SK-N-MC (cell line): ENCODE measurements at regions not wholly inside any gene's neighbourhood (a gene's known extent, or its start where the extent isn't known, plus 50 kb on each side); places are given as distances from the start of the nearest gene placed in this dataset.

Experiments
- DNase-seq: peaks from one replicate; pipeline ENCODE4 v3.0.0-alpha.2; 2011; ENCODE audit warnings: low read depth, low spot score
- H3K27ac ChIP-seq: fragments of 200-600 bp; sonication (generic); 2 replicates; pipeline ENCODE4 v1.5.1; 2016; ENCODE audit warnings: mixed run types
- H3K36me3 ChIP-seq: fragments of 200-600 bp; sonication (generic); 2 replicates; pipeline ENCODE4 v1.6.1; 2017; ENCODE audit warnings: antibody characterized with exemption, low read length, mixed read lengths; ENCODE audit not compliant: insufficient read depth
- H3K4me3 ChIP-seq: fragments of 200-600 bp; sonication (generic); 2 replicates; pipeline ENCODE4 v1.5.1; 2016
- H3K9ac ChIP-seq: fragments of 200-600 bp; sonication (generic); 2 replicates; pipeline ENCODE4 v1.8.0; 2017; ENCODE audit warnings: mixed run types, mixed read lengths; ENCODE audit not compliant: insufficient read length
- H3K9me3 ChIP-seq: fragments of 200-600 bp; sonication (generic); 2 replicates; pipeline ENCODE4 v1.6.1; 2017; ENCODE audit warnings: low read depth, mild to moderate bottlenecking, antibody characterized with exemption, low read length, moderate library complexity, mixed read lengths
- EZH2 ChIP-seq: fragments of 200-600 bp; sonication (generic); IDR thresholded peaks from one replicate; pipeline ENCODE4 v1.6.1; 2017; ENCODE audit warnings: antibody characterized with exemption
- FOXP2 ChIP-seq: optimal IDR thresholded peaks from 2 replicates; pipeline ENCODE3; 2011; ENCODE audit warnings: mild to moderate bottlenecking, moderate library complexity; ENCODE audit not compliant: insufficient read depth; ENCODE audit errors: extremely low read length, control extremely low read depth
- POLR2AphosphoS5 ChIP-seq: IDR thresholded peaks from 2 replicates; pipeline ENCODE4 v1.6.1; 2012; ENCODE audit warnings: mild to moderate bottlenecking, low read depth, low read length, borderline replicate concordance

DNA sequence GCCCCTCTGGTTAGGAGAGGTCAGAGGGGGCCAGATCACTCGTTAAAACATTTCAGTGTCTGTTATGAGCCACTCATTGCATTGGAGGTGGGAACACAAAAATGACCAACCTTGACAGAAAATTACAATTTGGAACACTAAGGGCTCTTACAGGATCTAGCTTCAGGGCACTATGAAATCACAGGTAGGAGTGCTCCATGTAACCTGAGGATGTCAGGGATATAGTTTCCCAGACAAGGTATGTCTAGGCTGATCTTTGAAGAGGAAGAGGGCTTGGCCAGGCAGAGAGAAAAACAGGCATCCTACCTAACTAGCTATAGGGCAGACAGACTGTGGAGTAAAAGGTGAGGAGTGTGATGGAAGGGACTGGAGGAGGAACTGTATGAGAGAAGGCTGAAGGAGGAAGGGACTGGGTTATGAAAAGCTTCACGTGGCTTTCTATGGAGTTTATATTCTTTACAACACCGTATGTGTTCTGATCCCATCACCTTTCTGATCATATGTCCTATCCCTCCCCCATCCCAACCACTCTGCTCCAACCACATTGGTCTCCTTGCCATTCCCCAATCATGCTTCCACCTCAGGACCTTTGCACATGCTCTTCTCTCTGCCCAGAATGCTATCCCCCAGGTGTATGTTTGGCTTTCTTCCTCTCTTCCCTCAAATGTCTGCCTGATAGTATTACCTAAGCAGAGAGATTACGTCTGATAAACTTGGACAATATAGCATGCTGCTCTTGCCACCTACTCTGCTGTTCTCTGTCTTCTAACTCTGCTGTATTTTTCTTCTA, 88.2 kb downstream of the CCR1 start:
- H3K9ac ChIP-seq = no peak overlapping the region
- no peaks in the 10 kb centered on the region for H3K9me3 ChIP-seq
- no peak for TF ChIP-seq POLR2AphosphoS5
- no peak for TF ChIP-seq FOXP2
- no peak for TF ChIP-seq EZH2
- no peak overlapping the region for H3K27ac ChIP-seq
- no peaks in the 10 kb centered on the region for H3K36me3 ChIP-seq
- no peak for DNase-seq
- H3K4me3 ChIP-seq = no peak overlapping the region

DNA sequence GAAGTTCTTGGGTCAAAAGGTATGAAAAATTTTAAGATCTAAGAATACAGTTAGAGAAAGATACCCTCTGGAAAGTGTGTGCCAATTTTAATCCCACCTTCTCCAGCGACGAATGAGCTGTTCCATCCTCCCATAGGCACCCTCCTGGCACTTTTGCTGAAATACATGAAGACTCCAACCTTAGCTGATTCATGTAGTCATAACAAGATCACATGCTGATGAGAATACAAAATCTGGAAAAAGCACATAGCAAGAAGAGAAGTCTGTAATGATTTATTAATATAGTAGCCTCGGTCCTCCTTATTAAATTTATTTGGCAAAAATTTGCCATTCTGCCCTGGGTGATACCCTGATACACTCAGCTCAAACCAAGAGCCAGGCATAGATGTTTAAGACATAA, 88.9 kb downstream of the CCR1 start:
- TF ChIP-seq POLR2AphosphoS5 = no peak
- no peak for TF ChIP-seq EZH2
- no peak for TF ChIP-seq FOXP2
- no peaks in the 10 kb centered on the region for H3K36me3 ChIP-seq
- H3K4me3 ChIP-seq = no peak overlapping the region
- H3K9ac ChIP-seq = no peak overlapping the region
- no peak overlapping the region for H3K27ac ChIP-seq
- no peak for DNase-seq
- no peaks in the 10 kb centered on the region for H3K9me3 ChIP-seq

DNA sequence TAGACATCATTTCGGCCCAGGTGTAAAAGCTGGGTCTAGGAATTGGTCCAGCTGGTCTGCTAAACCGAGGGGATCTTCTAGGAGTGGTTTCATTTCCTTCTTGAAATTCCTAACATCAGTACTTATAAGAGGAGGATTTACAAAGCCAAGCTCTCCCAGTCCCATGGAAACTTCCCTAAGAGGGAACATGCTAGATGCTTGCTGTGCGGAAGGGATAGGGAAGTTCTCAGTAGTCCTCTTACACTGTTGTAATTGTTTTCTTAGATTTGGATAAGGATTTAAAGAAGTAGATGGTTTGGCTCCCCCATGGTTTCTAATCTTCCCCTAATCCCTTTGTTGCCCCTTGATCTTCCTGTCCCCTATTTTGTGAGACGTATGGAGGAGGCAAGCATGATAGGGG, 89.7 kb upstream of the XCR1 start:
- Histone ChIP-seq H3K36me3 (no peaks in the 10 kb centered on the region), H3K9me3 (no peaks in the 10 kb centered on the region), H3K27ac (no peak overlapping the region), H3K9ac (no peak overlapping the region), H3K4me3 (no peak overlapping the region)
- no peak for DNase-seq
- TF ChIP-seq POLR2AphosphoS5 (no peak), EZH2 (no peak), FOXP2 (no peak)

DNA sequence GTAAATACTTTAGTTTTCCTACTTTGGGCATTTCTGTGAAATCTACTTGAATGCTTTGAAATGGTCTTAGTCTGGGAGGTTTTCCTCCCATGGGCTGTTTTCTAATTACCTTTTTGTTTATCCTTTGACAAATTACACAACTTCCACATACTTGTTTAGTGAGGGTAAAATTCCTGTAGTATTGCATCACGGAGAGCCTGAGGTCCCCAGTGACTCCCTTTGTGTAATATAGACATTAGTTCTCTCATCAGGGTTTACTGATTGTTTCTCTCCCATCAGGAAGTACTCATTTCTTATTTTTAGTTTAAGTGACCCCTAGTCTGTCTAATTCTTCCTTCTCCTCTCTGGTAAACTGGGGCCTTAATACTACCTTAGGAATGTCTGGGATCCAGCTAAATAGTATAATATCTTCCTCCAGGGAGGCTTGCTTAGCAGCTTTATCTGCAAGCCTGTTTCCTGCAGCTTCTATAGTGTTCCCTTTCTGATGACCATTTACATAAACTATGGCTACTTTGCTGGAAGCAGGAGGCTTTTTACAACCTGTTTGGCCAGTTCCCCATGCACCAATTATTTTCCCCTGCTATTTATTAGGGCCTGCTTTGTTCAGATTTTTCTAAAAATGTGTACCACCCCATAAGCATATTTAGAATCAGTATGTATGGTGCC, 87.2 kb upstream of the XCR1 start:
- no peak overlapping the region for H3K4me3 ChIP-seq
- TF ChIP-seq FOXP2 (no peak), POLR2AphosphoS5 (no peak), EZH2 (no peak)
- H3K36me3 ChIP-seq = no peaks in the 10 kb centered on the region
- DNase-seq = no peak
- no peaks in the 10 kb centered on the region for H3K9me3 ChIP-seq
- H3K27ac ChIP-seq = no peak overlapping the region
- no peak overlapping the region for H3K9ac ChIP-seq

DNA sequence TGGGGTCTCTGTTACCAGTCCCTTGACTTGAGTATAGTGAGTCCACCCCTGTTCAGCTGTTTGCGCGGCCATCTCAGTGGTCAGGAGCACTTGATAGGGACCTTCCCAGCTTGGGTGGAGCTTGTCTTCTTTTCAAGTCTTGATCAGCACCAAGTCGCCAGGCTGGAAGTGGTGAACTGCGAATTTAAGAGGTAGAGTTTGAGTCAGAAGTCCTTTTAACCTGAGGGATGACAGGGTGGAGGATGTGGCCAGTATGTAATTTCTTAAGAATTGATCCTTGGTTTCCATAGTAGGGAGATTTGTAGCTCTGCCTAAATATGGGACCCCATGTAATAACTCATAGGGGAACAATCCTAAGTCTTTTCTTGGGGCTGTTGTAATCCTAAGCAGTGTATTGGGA, 86.3 kb upstream of the XCR1 start:
- no peak for DNase-seq
- Histone ChIP-seq H3K36me3 (no peaks in the 10 kb centered on the region), H3K9ac (no peak overlapping the region), H3K9me3 (no peaks in the 10 kb centered on the region), H3K27ac (no peak overlapping the region), H3K4me3 (no peak overlapping the region)
- TF ChIP-seq POLR2AphosphoS5 = no peak
- no peak for TF ChIP-seq EZH2
- no peak for TF ChIP-seq FOXP2

DNA sequence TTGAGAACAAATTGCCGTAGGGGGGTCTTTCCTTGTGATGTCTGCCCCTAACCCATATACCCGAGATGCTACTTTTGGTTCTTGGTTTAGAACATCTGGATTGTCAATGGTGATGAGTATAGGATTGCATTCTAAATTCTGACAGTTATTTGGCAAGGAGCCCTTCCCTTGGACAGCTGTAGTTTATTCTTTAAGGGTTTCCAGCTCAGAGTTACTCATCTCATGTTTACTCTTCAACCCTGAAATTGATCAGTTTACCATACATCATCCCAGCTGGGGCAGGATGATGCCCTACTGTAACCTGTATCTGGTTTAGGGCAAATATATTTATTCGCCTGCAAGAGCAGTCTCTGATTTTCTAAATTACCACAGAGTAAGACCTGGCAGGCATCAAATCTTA, 85.7 kb upstream of the XCR1 start:
- Histone ChIP-seq H3K27ac (no peak overlapping the region), H3K9me3 (no peaks in the 10 kb centered on the region), H3K4me3 (no peak overlapping the region), H3K9ac (no peak overlapping the region), H3K36me3 (no peaks in the 10 kb centered on the region)
- TF ChIP-seq POLR2AphosphoS5 = no peak
- no peak for TF ChIP-seq FOXP2
- TF ChIP-seq EZH2 = no peak
- DNase-seq = no peak

DNA sequence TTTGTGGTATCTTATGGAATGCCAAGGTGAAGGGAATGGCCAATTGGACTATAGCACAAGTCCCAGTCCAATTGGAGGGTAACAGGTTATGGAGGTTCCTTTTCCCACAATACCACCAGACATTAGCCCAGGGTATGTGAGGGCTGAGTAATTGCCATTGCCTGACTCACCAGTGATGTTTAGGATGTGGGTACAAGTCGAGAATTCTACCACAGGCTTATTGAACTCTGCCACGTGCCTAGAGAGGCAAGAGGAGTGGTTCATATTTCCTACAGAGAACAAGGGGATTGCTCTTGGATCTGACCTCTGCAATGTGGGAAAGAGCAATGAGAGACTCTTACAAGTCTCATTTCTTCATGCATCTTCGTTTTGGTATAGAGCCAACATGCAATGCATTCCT, 85.0 kb upstream of the XCR1 start:
- H3K9ac ChIP-seq = no peak overlapping the region
- H3K27ac ChIP-seq = no peak overlapping the region
- H3K9me3 ChIP-seq = no peaks in the 10 kb centered on the region
- H3K36me3 ChIP-seq = no peaks in the 10 kb centered on the region
- no peak overlapping the region for H3K4me3 ChIP-seq
- no peak for DNase-seq
- TF ChIP-seq FOXP2 (no peak), EZH2 (no peak), POLR2AphosphoS5 (no peak)

DNA sequence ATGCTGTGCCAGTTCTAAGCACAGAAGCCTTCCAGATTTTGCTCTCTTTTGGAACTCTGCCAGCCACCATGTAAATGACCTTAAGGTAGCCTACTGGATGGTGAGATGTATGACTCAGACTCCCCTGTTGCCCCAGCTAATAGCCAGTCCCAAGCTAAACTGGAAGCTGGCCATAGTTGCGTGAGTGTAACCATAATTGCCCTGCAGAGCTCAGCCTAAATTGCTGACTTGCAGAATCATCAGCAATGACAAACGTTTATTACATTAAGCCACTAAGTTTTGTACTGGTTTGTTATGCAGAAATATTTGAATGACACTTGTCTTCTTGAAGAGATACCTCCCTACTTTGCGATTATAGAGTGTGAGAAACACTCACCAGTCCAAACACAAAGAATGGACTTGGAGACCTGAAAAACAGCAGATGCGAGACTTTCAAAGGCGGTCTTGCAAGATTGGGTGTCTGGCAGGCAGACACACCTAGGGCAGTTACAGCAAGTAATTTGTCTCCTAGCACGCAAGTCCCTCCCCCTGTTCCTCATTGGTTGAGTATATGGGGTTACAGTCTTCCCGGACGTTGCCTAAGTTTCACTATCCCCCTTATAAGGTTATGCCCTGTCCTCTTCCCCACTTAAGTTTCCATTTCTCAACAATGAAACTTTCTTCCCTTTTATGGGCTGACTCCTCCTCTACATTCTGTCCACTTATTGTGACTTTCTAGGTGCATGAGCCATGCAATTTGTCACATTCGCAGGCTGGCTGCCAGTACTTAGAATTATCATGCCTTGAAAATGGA, 83.6 kb upstream of the XCR1 start:
- no peak overlapping the region for H3K27ac ChIP-seq
- H3K4me3 ChIP-seq = no peak overlapping the region
- no peaks in the 10 kb centered on the region for H3K36me3 ChIP-seq
- no peak overlapping the region for H3K9ac ChIP-seq
- no peaks in the 10 kb centered on the region for H3K9me3 ChIP-seq
- TF ChIP-seq FOXP2 = no peak
- no peak for TF ChIP-seq POLR2AphosphoS5
- no peak for TF ChIP-seq EZH2
- DNase-seq = no peak
